MG63 (cell line): ENCODE measurements at regions not wholly inside any gene's neighbourhood (a gene's known extent, or its start where the extent isn't known, plus 50 kb on each side); places are given as distances from the start of the nearest gene placed in this dataset.
A peak's percentile ranks its signal among the peaks of the same experiment; 100 is the strongest.
"Not testable (repeated sequence)": the region's sequence is repeated elsewhere in the genome, so short reads cannot be mapped to it uniquely, and the experiment has no call there.

Experiments
- DNase-seq: peaks from one replicate; pipeline ENCODE4 v3.0.0-alpha.2; 2020
- H3K27me3 ChIP-seq: fragments of 250-450 bp; sonication (Bioruptor Pico); 2 replicates; pipeline ENCODE4 v1.5.1; 2020; ENCODE audit warnings: mild to moderate bottlenecking, moderate library complexity
- H3K36me3 ChIP-seq: fragments of 250-450 bp; sonication (Bioruptor Pico); 2 replicates; pipeline ENCODE4 v1.5.1; 2020; ENCODE audit warnings: mild to moderate bottlenecking, moderate library complexity
- H3K4me3 ChIP-seq: fragments of 250-450 bp; sonication (Bioruptor Pico); 2 replicates; pipeline ENCODE4 v1.5.1; 2020; ENCODE audit warnings: mild to moderate bottlenecking, moderate library complexity
- H3K9me3 ChIP-seq: fragments of 250-450 bp; sonication (Bioruptor Pico); 2 replicates; pipeline ENCODE4 v1.5.1; 2020; ENCODE audit warnings: mild to moderate bottlenecking, moderate library complexity

DNA sequence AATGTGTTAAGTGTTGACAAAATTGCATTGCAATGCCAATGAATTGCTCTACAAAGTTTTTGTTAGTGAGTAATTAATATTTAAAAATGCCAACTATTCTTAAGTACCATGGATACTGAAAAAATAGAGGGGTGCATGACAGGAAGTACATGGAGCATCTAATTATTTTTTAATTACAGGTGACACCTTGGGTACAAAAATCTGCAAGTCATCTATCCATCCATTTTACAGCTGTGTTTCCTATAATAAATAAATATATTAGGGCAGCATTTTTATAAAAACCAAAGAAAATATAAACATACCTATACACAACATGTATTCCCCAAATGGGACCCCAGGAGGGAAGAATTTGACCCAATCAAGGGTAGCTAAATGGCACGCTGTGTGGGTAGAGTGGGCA is 304.6 kb downstream of the XPNPEP1 start:
- Histone ChIP-seq H3K9me3 (no peaks in the 10 kb centered on the region), H3K36me3 (no peaks in the 10 kb centered on the region), H3K4me3 (no peak overlapping the region), H3K27me3 (no peaks in the 10 kb centered on the region)
- DNase-seq, result no peak

DNA sequence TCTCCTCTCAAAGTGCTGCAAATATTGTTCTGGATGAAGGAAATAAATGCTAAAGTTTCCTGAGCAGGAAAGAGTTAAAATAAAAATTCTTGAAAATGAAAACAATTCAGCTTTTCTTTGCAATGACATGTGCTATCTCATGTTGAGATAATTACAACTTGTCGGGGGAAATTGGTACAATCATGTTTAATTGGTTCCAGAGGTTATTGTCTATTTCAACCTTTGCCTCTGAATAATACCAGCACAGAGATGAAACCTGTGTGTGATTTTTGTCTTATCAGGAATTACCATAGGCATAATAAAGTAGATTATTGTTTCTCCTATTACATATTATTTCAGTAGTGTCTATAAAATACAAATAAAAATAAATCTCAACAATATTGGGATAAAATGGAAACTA is 305.0 kb downstream of the XPNPEP1 start:
- H3K27me3 ChIP-seq, result no peaks in the 10 kb centered on the region
- H3K9me3 ChIP-seq, result no peaks in the 10 kb centered on the region
- no peak for DNase-seq
- no peak overlapping the region for H3K4me3 ChIP-seq
- no peaks in the 10 kb centered on the region for H3K36me3 ChIP-seq

DNA sequence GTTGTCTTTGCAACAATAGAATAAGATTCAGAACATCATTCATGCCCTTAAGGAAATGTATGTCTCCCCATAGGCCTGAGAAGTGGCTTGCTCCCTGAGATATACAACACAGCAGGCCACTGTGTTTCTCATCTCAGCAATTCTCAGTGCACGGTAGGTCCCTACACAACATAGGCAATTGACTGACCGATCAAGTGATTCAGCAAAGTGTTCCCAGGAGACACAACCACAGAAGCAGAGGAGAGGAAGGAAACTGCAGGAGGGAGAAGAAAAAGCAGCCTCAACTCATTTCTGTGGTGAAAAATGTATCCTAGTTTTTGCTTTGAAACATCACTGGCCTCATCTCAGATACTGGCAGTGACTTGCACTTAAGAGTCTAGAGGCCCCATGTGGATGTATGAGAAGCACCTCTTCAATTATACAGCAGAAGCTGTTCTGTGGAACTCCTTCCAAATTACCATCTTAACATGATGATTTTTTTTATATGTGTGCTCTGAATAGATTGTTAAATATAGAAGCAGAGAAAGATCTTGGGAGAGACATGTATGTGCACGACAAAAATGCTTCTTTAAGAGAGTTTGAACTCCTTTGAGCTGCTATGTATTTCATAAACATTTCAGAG is 306.8 kb downstream of the XPNPEP1 start:
- Histone ChIP-seq H3K9me3 (no peaks in the 10 kb centered on the region), H3K4me3 (no peak overlapping the region), H3K27me3 (no peaks in the 10 kb centered on the region), H3K36me3 (no peaks in the 10 kb centered on the region)
- no peak for DNase-seq

DNA sequence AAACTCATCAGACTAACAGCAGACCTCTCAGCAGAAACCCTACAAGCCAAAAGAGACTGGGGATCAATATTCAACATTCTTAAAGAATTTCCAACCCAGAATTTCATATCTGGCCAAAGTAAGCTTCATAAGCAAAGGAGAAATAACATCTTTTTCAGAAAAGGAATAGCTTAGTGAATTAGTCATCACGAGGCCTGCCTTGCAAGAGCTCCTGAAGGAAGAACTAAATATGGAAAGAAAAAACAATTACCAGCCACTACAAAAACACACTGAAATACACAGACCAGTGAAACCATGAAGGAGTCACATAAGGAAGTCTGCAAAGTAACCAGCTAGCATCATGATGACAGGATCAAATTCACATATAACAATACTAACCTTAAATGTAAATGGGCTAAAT is 328.0 kb downstream of the XPNPEP1 start:
- DNase-seq, result not testable (repeated sequence)

DNA sequence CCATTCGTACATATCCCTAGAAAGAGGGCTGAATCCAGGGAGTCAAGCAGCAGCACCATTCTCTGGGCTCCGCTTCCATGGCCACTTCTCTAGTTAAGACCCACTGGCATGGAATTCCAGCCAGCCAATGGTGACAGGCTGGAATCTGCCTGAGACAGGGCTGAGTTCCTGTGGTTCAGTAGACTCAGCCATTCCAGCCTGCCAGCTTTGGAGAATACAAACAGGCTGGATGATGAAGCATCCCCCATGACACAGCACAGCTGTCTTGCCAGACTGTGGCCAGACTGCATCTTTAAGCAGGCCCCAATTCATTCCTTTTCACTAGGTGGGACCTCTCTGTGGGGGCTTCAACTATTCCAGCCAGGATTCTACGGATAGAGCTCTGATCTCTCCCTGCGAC is 329.6 kb downstream of the XPNPEP1 start:
- Histone ChIP-seq H3K36me3 (no peaks in the 10 kb centered on the region), H3K27me3 (no peaks in the 10 kb centered on the region), H3K4me3 (no peak overlapping the region), H3K9me3 (no peaks in the 10 kb centered on the region)
- DNase-seq, result peak; percentile 6

More for the DNA sequence above, 328.0 kb downstream of the XPNPEP1 start:
- H3K9me3 ChIP-seq, H3K27me3 ChIP-seq, H3K4me3 ChIP-seq, H3K36me3 ChIP-seq: not testable (repeated sequence)

DNA sequence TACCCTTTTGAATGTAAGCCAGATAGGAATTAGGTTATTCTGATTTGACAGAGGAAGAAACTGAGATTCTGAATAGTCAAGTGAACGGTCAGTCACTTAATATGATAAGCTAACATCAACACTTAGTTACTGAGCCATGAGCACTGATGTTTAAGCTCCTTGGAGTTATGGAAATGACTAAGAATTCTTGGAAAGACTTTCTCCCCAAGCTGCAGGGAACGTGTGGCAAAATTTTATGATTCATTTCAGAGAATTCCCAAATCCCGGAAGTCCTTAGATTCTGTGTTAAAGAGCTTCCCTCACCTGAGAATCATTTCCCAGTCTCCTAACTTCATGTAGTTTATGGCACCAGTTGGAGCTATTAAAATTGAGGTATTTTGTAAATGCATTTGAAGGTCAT is 330.9 kb downstream of the XPNPEP1 start:
- no peaks in the 10 kb centered on the region for H3K27me3 ChIP-seq
- no peaks in the 10 kb centered on the region for H3K36me3 ChIP-seq
- no peaks in the 10 kb centered on the region for H3K9me3 ChIP-seq
- H3K4me3 ChIP-seq, result no peak overlapping the region
- no peak for DNase-seq

DNA sequence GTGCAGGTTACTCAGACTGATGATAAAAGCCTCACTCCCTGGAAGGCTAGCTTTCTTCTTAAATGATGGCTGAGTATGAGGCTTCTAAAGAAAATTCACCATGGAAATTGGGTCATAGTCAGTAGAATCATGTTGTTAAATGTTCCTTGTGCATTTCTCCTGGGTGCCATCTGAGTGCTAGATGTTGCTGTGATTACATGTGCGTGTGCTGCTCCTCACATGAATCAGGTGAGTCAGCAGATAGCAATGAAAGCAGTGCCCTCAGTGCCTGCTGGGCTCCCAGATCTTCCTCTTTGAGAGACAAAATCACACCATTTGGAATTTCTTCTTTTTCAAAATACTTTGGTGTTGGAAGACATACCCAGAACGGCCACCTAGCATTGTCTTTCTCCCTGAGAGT is 331.7 kb downstream of the XPNPEP1 start:
- Histone ChIP-seq H3K9me3 (no peaks in the 10 kb centered on the region), H3K4me3 (no peak overlapping the region), H3K36me3 (no peaks in the 10 kb centered on the region), H3K27me3 (no peaks in the 10 kb centered on the region)
- peak; percentile 14 for DNase-seq

DNA sequence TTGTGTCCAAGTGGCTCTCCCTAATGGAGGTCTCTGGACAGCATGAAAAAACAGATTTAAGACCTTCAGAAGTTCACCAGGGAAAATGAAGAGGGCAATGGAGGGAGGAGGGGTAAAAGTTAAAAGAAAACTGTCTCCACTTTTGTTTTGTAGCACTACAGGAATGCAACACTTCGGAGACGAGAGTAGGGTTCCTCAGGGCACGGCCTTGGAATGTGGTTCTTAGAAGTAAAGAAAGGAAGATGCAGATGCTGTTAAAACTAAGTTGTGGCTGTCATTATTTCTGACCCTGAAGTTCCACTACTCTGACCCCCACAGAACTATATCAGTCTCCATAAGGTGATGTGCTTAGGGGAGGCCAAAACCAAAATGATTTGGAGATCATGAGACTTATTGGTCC is 335.1 kb downstream of the XPNPEP1 start:
- Histone ChIP-seq H3K4me3 (no peak overlapping the region), H3K36me3 (no peaks in the 10 kb centered on the region), H3K27me3 (no peaks in the 10 kb centered on the region), H3K9me3 (no peaks in the 10 kb centered on the region)
- no peak for DNase-seq

DNA sequence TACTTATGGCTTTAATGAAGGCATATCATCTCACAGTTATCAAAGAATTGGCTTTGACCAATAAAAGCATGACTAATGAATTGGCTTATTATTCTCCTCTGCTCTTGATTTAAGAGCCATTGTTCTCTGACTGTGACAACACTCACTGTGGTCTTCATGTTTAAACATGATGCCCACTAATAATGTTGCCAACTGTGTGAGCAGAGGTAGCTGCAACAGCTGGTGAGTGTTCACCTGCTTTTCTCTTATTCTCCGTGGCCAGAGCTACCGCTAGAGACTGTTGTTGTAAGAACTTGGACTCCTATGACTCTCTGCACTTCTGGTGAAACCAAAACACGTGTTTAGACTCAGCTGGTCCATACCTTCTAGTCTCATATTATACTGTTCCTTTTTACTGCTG is 335.9 kb downstream of the XPNPEP1 start:
- no peaks in the 10 kb centered on the region for H3K27me3 ChIP-seq
- DNase-seq, result no peak
- H3K4me3 ChIP-seq, result no peak overlapping the region
- H3K36me3 ChIP-seq, result no peaks in the 10 kb centered on the region
- H3K9me3 ChIP-seq, result no peaks in the 10 kb centered on the region

DNA sequence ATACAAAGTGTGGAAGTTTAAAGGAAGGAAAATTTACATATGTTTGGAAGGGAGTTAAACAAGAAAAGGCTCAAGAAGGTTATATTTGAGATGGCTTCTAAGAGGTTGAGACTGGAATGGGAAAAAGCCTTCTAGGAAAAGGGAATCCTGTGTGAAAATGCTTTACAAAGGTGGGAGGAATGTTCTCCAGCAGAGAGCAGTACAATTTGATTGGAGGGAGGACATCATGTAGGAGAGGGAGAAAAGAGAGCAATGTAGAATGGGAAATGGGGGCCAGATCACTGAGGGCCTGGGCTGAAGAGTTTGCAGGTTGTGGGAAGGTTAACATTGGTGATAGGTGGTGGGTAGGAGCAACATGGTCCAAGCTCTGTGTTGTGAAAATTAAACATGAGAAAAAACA is 366.9 kb downstream of the XPNPEP1 start:
- no peaks in the 10 kb centered on the region for H3K36me3 ChIP-seq
- H3K4me3 ChIP-seq, result no peak overlapping the region
- DNase-seq, result no peak
- no peaks in the 10 kb centered on the region for H3K27me3 ChIP-seq
- H3K9me3 ChIP-seq, result no peaks in the 10 kb centered on the region

DNA sequence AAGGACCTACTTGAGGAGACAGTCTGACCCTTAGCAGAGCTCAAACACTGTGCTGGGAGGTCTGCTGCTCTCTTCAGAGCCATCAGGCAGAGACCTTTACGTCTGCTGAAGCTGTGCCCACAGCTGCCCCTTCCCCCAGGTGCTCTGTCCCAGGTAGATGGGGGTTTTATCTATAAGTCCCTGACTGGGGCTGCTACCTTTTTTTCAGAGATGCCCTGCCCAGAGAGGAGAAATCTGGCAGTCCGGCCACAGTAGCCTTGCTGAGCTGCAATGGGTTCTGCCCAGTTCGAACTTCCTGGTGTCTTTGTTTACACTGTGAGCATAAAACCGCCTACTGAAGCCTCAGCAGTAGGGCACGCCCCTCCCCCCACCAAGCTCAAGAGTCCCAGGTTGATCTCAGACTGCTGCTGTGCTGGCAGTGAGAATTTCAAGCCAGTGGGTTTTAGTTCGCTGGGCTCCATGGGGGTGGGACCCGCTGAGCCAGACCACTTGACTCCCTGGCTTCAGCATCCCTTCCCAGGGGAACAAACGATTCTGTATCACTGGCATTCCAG is 381.2 kb downstream of the XPNPEP1 start:
- H3K27me3 ChIP-seq, H3K9me3 ChIP-seq, H3K4me3 ChIP-seq, H3K36me3 ChIP-seq, DNase-seq: not testable (repeated sequence)

DNA sequence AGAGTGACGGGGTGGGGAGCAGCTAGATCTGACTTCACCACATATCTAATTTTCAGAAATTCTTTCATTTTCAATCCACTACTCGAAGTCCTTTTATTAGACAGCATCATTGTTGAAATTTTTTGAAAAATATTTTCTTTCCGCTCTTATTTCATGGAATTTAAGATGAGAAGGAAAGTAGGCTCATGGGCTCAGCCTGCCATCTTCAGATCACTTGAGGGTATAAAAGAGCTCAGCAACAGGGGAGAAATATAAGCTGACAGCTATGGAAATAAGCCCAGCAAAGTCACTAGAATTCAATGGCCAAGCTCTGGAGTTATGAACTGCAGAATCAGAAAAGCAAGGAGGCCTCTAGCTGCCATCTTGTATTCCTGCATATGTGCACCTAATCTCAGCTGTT is 389.1 kb downstream of the XPNPEP1 start:
- DNase-seq, result no peak
- H3K9me3 ChIP-seq, result 0 out of 2 replicates have a peak, but pooled peaks cover 3% of the 10 kb centered on the region

DNA sequence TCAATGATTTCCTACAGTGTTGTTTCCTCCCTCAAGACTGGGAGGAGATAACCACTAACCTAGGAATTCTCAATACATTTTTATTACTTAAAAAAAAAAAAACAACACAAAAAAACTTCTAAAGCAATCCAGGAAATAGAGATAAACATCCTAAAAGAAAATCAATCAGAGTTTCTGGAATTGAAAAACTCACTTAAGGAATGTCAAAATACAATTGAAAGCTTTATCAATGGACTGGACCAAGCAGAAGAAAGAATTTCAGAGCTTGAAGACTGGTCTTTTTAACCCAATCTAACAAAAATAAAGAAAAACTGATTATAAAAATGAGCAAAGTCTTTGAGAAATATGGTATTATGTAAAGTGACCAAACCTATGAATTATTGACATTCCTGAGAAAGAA is 394.1 kb downstream of the XPNPEP1 start:
- H3K9me3 ChIP-seq, result 0 out of 2 replicates have a peak, but pooled peaks cover 3% of the 10 kb centered on the region
- H3K27me3 ChIP-seq, result no peaks in the 10 kb centered on the region
- no peaks in the 10 kb centered on the region for H3K36me3 ChIP-seq
- no peak overlapping the region for H3K4me3 ChIP-seq
- DNase-seq, result no peak

More for the DNA sequence above, 389.1 kb downstream of the XPNPEP1 start:
- Histone ChIP-seq H3K36me3 (no peaks in the 10 kb centered on the region), H3K4me3 (no peak overlapping the region), H3K27me3 (no peaks in the 10 kb centered on the region)

DNA sequence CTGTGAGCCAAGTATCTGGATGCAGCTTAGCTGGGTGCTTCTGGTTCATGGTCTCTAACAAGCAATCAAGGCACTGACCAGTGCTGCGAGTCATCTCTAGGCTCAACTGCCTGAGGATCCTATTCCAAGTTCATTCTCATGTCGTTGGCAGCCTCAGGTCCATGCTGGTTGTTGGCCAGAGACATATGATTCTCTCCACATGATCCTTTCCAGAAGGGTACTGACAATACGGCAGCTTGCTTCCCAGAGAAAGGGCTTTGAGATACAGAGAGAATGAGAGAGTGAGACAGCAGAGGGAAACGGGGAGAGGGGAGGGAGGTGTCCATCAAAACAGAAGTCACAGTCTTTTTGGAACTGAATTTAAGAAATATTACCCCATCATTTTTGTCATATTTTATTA is 405.6 kb downstream of the XPNPEP1 start:
- no peaks in the 10 kb centered on the region for H3K36me3 ChIP-seq
- peak; percentile 9 for DNase-seq

DNA sequence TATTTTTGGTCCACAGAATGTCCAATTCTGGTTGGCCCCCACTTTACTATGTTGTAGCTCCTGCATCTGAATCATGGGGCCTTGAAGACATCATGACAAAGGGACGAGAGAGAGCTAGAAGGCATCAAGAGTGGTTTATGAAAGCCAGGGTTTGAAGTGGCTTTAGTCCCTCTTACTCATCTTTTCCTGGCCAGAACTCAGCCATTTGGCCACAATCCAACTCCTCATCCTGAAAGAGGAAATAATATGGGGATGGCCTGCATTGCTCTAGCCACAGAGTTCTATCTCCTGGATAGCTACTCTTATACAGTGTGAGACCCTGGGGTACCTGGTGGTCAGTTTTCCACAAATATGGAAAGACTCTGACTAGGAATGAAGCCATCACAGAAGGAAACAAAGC is 418.9 kb downstream of the XPNPEP1 start:
- H3K36me3 ChIP-seq, result no peaks in the 10 kb centered on the region
- no peaks in the 10 kb centered on the region for H3K9me3 ChIP-seq
- no peak overlapping the region for H3K4me3 ChIP-seq
- peak; percentile 13 for DNase-seq
- no peaks in the 10 kb centered on the region for H3K27me3 ChIP-seq

More for the DNA sequence above, 405.6 kb downstream of the XPNPEP1 start:
- Histone ChIP-seq H3K9me3 (no peaks in the 10 kb centered on the region; the same call in 1 of the 2 replicates), H3K4me3 (no peak overlapping the region), H3K27me3 (no peaks in the 10 kb centered on the region)

DNA sequence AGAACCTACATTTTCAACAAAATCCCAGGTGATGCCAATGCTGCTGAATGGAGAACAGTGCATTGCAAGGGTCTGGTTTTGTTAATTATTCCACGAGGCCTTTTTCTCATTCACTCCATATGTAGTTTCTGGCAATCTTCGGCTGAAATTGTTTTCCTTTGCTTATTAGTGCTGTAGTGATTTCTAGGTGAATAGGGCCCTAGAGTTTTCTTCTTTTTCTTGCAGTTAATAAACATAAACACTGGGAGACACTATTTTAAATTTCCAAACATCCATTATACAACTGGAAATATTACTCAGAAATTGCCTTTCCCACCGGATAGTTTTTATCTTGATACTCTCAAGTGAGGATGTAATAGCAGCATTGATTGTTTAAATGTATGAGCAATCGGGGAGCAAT is 435.6 kb downstream of the XPNPEP1 start:
- Histone ChIP-seq H3K36me3 (no peaks in the 10 kb centered on the region), H3K27me3 (no peaks in the 10 kb centered on the region), H3K9me3 (no peaks in the 10 kb centered on the region), H3K4me3 (no peak overlapping the region)
- no peak for DNase-seq

DNA sequence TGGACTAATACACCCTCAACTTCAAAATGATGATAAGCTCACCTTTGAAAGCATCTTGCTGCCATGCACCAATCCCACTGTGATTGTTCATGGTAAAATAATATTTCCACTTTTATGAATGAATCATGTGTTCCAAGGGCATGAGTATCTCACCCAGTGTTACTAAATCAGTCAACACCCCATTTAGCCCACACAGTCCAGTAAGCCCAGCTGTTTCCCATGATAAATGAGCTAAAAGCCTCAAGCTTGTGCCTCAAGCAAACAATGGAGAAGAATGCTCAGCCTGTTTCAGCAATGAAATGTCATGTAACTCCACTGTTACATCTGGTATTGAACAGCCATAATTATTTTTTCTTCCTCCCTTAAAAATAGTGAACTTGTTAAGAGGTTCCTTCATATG is 442.5 kb downstream of the XPNPEP1 start:
- DNase-seq, result no peak

DNA sequence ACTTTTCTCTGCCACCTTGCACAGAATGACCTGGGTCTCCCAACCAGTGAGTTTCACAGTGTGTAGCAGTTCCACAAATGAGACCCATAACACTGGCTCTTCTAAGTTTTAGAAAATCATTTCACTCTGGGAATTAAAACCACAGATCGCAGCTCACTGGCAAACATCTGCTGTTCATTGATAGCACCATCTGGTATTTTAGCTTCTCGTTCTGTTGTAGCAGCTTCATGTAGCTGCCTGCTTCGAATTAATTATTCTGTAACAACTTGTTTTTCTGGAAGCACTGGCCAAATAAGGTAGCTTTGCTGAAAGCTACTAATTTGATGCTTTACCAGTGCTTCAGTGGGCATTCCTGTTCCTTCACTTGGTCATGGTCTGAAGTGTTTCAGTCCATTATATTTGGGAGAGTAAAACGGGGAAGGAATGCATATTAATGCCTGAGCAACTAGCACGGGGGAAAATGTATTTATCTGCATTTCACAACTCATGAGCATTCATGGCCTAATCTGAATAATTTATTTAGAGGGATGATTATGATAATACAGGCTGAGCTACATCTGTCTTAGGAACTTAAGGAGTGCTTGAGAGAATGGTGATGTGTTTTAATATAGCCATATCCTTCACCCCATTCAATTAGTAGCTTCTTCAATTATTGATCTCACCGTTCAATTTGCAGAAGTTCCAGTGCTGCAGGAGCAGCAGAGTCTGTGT is 447.4 kb downstream of the XPNPEP1 start:
- Histone ChIP-seq H3K27me3 (no peaks in the 10 kb centered on the region), H3K4me3 (no peak overlapping the region), H3K36me3 (no peaks in the 10 kb centered on the region), H3K9me3 (no peaks in the 10 kb centered on the region)
- DNase-seq, result no peak

More for the DNA sequence above, 442.5 kb downstream of the XPNPEP1 start:
- Histone ChIP-seq H3K4me3 (no peak overlapping the region), H3K36me3 (no peaks in the 10 kb centered on the region), H3K9me3 (no peaks in the 10 kb centered on the region), H3K27me3 (no peaks in the 10 kb centered on the region)
